ENCODE measurements at regions not wholly inside any gene's neighbourhood (a gene's known extent, or its start where the extent isn't known, plus 50 kb on each side); places are given as distances from the start of the nearest gene placed in this dataset.

- no peak for DNase-seq (ENCODE audit: low read depth, low spot score)
- no peak overlapping the region for H3K4me3 ChIP-seq
- no peak overlapping the region for H3K27ac ChIP-seq
- H3K9ac ChIP-seq (ENCODE audit: insufficient read length) = no peak overlapping the region
- no peaks in the 10 kb centered on the region for H3K36me3 ChIP-seq (ENCODE audit: insufficient read depth, low read length)
- no peaks in the 10 kb centered on the region for H3K9me3 ChIP-seq (ENCODE audit: low read depth, low read length)
- TF ChIP-seq EZH2 (IDR thresholded peaks at IDR 0.05) (no peak), POLR2AphosphoS5 (IDR thresholded peaks at IDR 0.05; ENCODE audit: borderline replicate concordance, low read depth, low read length) (no peak), FOXP2 (optimal IDR thresholded peaks at IDR 0.05; ENCODE audit: control extremely low read depth, extremely low read length, insufficient read depth) (no peak)
Measured at GRCh38 chr6:78435671-78436070, 431.7 kb upstream of the IRAK1BP1 start.

GRCh38 chr6:78436335-78436734, 431.0 kb upstream of the IRAK1BP1 start:
- no peak for DNase-seq (ENCODE audit: low read depth, low spot score)
- no peaks in the 10 kb centered on the region for H3K36me3 ChIP-seq (ENCODE audit: insufficient read depth, low read length)
- no peak overlapping the region for H3K27ac ChIP-seq
- no peaks in the 10 kb centered on the region for H3K9me3 ChIP-seq (ENCODE audit: low read depth, low read length)
- TF ChIP-seq POLR2AphosphoS5 (IDR thresholded peaks at IDR 0.05; ENCODE audit: borderline replicate concordance, low read depth, low read length) = no peak
- H3K4me3 ChIP-seq = no peak overlapping the region
- no peak overlapping the region for H3K9ac ChIP-seq (ENCODE audit: insufficient read length)

GRCh38 chr6:78438135-78438534, 429.2 kb upstream of the IRAK1BP1 start:
- Histone ChIP-seq H3K4me3 (no peak overlapping the region), H3K27ac (no peak overlapping the region), H3K36me3 (ENCODE audit: insufficient read depth, low read length) (no peaks in the 10 kb centered on the region), H3K9me3 (ENCODE audit: low read depth, low read length) (no peaks in the 10 kb centered on the region), H3K9ac (ENCODE audit: insufficient read length) (no peak overlapping the region)
- TF ChIP-seq EZH2 (IDR thresholded peaks at IDR 0.05) (no peak), POLR2AphosphoS5 (IDR thresholded peaks at IDR 0.05; ENCODE audit: borderline replicate concordance, low read depth, low read length) (no peak), FOXP2 (optimal IDR thresholded peaks at IDR 0.05; ENCODE audit: control extremely low read depth, extremely low read length, insufficient read depth) (no peak)
- DNase-seq (ENCODE audit: low read depth, low spot score) = no peak

- H3K36me3 ChIP-seq (ENCODE audit: insufficient read depth, low read length) = no peaks in the 10 kb centered on the region
- H3K4me3 ChIP-seq = no peak overlapping the region
- no peak for DNase-seq (ENCODE audit: low read depth, low spot score)
- no peak overlapping the region for H3K27ac ChIP-seq
- TF ChIP-seq POLR2AphosphoS5 (IDR thresholded peaks at IDR 0.05; ENCODE audit: borderline replicate concordance, low read depth, low read length) = no peak
- H3K9ac ChIP-seq (ENCODE audit: insufficient read length) = no peak overlapping the region
- no peaks in the 10 kb centered on the region for H3K9me3 ChIP-seq (ENCODE audit: low read depth, low read length)
Measured at GRCh38 chr6:78460711-78461110, 406.6 kb upstream of the IRAK1BP1 start.

GRCh38 chr6:78462728-78463127, 404.6 kb upstream of the IRAK1BP1 start:
- TF ChIP-seq POLR2AphosphoS5 (IDR thresholded peaks at IDR 0.05; ENCODE audit: borderline replicate concordance, low read depth, low read length) = no peak
- TF ChIP-seq FOXP2 (optimal IDR thresholded peaks at IDR 0.05; ENCODE audit: control extremely low read depth, extremely low read length, insufficient read depth) = no peak
- no peak for TF ChIP-seq EZH2 (IDR thresholded peaks at IDR 0.05)
- Histone ChIP-seq H3K27ac (no peak overlapping the region), H3K9me3 (ENCODE audit: low read depth, low read length) (no peaks in the 10 kb centered on the region), H3K4me3 (no peak overlapping the region), H3K9ac (ENCODE audit: insufficient read length) (no peak overlapping the region), H3K36me3 (ENCODE audit: insufficient read depth, low read length) (no peaks in the 10 kb centered on the region)
- DNase-seq (ENCODE audit: low read depth, low spot score) = no peak

- no peak for DNase-seq (ENCODE audit: low read depth, low spot score)
- TF ChIP-seq EZH2 (IDR thresholded peaks at IDR 0.05) = no peak
- TF ChIP-seq POLR2AphosphoS5 (IDR thresholded peaks at IDR 0.05; ENCODE audit: borderline replicate concordance, low read depth, low read length) = no peak
- no peak for TF ChIP-seq FOXP2 (optimal IDR thresholded peaks at IDR 0.05; ENCODE audit: control extremely low read depth, extremely low read length, insufficient read depth)
- no peak overlapping the region for H3K9ac ChIP-seq (ENCODE audit: insufficient read length)
Measured at GRCh38 chr6:78465059-78465634, 402.2 kb upstream of the IRAK1BP1 start.

GRCh38 chr6:78476561-78476960, 390.8 kb upstream of the IRAK1BP1 start:
- Histone ChIP-seq H3K9me3 (ENCODE audit: low read depth, low read length) (no peaks in the 10 kb centered on the region), H3K4me3 (no peak overlapping the region), H3K36me3 (ENCODE audit: insufficient read depth, low read length) (no peaks in the 10 kb centered on the region), H3K9ac (ENCODE audit: insufficient read length) (no peak overlapping the region), H3K27ac (no peak overlapping the region)
- DNase-seq (ENCODE audit: low read depth, low spot score) = no peak
- TF ChIP-seq EZH2 (IDR thresholded peaks at IDR 0.05) (no peak), POLR2AphosphoS5 (IDR thresholded peaks at IDR 0.05; ENCODE audit: borderline replicate concordance, low read depth, low read length) (no peak), FOXP2 (optimal IDR thresholded peaks at IDR 0.05; ENCODE audit: control extremely low read depth, extremely low read length, insufficient read depth) (no peak)

More at GRCh38 chr6:78465059-78465634, 402.2 kb upstream of the IRAK1BP1 start:
- Histone ChIP-seq H3K9me3 (ENCODE audit: low read depth, low read length) (no peaks in the 10 kb centered on the region), H3K36me3 (ENCODE audit: insufficient read depth, low read length) (no peaks in the 10 kb centered on the region), H3K4me3 (no peak overlapping the region), H3K27ac (no peak overlapping the region)

- no peak overlapping the region for H3K27ac ChIP-seq
- H3K36me3 ChIP-seq (ENCODE audit: insufficient read depth, low read length) = no peaks in the 10 kb centered on the region
- H3K9ac ChIP-seq (ENCODE audit: insufficient read length) = no peak overlapping the region
- TF ChIP-seq FOXP2 (optimal IDR thresholded peaks at IDR 0.05; ENCODE audit: control extremely low read depth, extremely low read length, insufficient read depth) (no peak), POLR2AphosphoS5 (IDR thresholded peaks at IDR 0.05; ENCODE audit: borderline replicate concordance, low read depth, low read length) (no peak), EZH2 (IDR thresholded peaks at IDR 0.05) (no peak)
- no peak for DNase-seq (ENCODE audit: low read depth, low spot score)
- H3K9me3 ChIP-seq (ENCODE audit: low read depth, low read length) = no peaks in the 10 kb centered on the region
- H3K4me3 ChIP-seq = no peak overlapping the region
Measured at GRCh38 chr6:78482801-78483552, 384.4 kb upstream of the IRAK1BP1 start.
